ENCODE measurements at regions not wholly inside any gene's neighbourhood (a gene's known extent, or its start where the extent isn't known, plus 50 kb on each side); places are given as distances from the start of the nearest gene placed in this dataset.
"Not testable (repeated sequence)": the region's sequence is repeated elsewhere in the genome, so short reads cannot be mapped to it uniquely, and the experiment has no call there.

- WGBS, 3 donors, result 35 to 44% (median 39%) methylated on average over 2 of the region's 2 CpGs
- Histone ChIP-seq H3K36me3 (no peaks in the 10 kb centered on the region), H3K9me3 (no peaks in the 10 kb centered on the region), H3K4me3 (no peak overlapping the region), H3K27me3 (no peaks in the 10 kb centered on the region), H3K27ac (no peak overlapping the region), H3K4me1 (ENCODE audit: insufficient read depth) (no peaks in the 10 kb centered on the region)
- intact Hi-C loops (cut with DNase I), result no loop called here
- DNase-seq, result no peak
- no peak for TF ChIP-seq POLR2A (IDR thresholded peaks at IDR 0.05)
Measured at GRCh38 chr1:30444850-30445249, 278.5 kb downstream of the MATN1 start.

GRCh38 chr1:30444401-30444800 is 279.0 kb downstream of the MATN1 start:
- intact Hi-C loops (cut with DNase I), result no loop called here
- no peaks in the 10 kb centered on the region for H3K4me1 ChIP-seq (ENCODE audit: insufficient read depth)
- DNase-seq, result no peak
- no peaks in the 10 kb centered on the region for H3K27me3 ChIP-seq
- TF ChIP-seq EP300 (IDR thresholded peaks at IDR 0.05), result no peak
- no peak for TF ChIP-seq POLR2A (IDR thresholded peaks at IDR 0.05)
- no peak for TF ChIP-seq CTCF (IDR thresholded peaks at IDR 0.05)
- no peaks in the 10 kb centered on the region for H3K36me3 ChIP-seq
- no peaks in the 10 kb centered on the region for H3K9me3 ChIP-seq
- no peak overlapping the region for H3K4me3 ChIP-seq
- WGBS, 3 donors, result 63 to 84% (median 70%) methylated on average over 1 of the region's 1 CpG
- no peak overlapping the region for H3K27ac ChIP-seq

- H3K4me1 ChIP-seq (ENCODE audit: insufficient read depth); H3K36me3 ChIP-seq; H3K4me3 ChIP-seq; H3K27ac ChIP-seq; H3K27me3 ChIP-seq; intact Hi-C loops (cut with DNase I); H3K9me3 ChIP-seq: not testable (repeated sequence)
- peak in 1 of 5 donors; percentile 2 for DNase-seq
- 69 to 79% (median 73%) methylated on average over 9 of the region's 9 CpGs for WGBS, 3 donors
Measured at GRCh38 chr1:30438274-30438673, 285.1 kb downstream of the MATN1 start.

GRCh38 chr1:30437059-30437576 is 286.3 kb downstream of the MATN1 start:
- Histone ChIP-seq H3K27me3 (no peaks in the 10 kb centered on the region), H3K4me3 (no peak overlapping the region), H3K36me3 (no peaks in the 10 kb centered on the region), H3K27ac (no peak overlapping the region), H3K4me1 (ENCODE audit: insufficient read depth) (no peaks in the 10 kb centered on the region), H3K9me3 (no peaks in the 10 kb centered on the region)
- peak in 1 of 5 donors; percentile 2 for DNase-seq
- TF ChIP-seq CTCF (IDR thresholded peaks at IDR 0.05) (no peak), POLR2A (IDR thresholded peaks at IDR 0.05) (no peak), EP300 (IDR thresholded peaks at IDR 0.05) (no peak)
- intact Hi-C loops (cut with DNase I), result no loop called here
- 79 to 92% (median 84%) methylated on average over 5 of the region's 5 CpGs for WGBS, 3 donors

- no peak for DNase-seq
- Histone ChIP-seq H3K27ac (no peak overlapping the region), H3K36me3 (no peaks in the 10 kb centered on the region), H3K4me1 (ENCODE audit: insufficient read depth) (no peaks in the 10 kb centered on the region), H3K27me3 (no peaks in the 10 kb centered on the region), H3K4me3 (no peak overlapping the region), H3K9me3 (no peaks in the 10 kb centered on the region)
- no peak for TF ChIP-seq EP300 (IDR thresholded peaks at IDR 0.05)
- no peak for TF ChIP-seq CTCF (IDR thresholded peaks at IDR 0.05)
- TF ChIP-seq POLR2A (IDR thresholded peaks at IDR 0.05), result no peak
- 35 to 36% (median 36%) methylated on average over 2 of the region's 2 CpGs for WGBS, 3 donors
- intact Hi-C loops (cut with DNase I), result no loop called here
Measured at GRCh38 chr1:30427545-30427944, 295.8 kb downstream of the MATN1 start.

Measured in ovary (tissue), 7 donors.